Esophagus (tissue), 2 donors: ENCODE measurements at regions not wholly inside any gene's neighbourhood (a gene's known extent, or its start where the extent isn't known, plus 50 kb on each side); places are given as distances from the start of the nearest gene placed in this dataset.

ENCODE experiments used
- H3K27ac ChIP-seq, 2 donors: one replicate each; pipeline ENCODE4 v1.5.1; 2013; ENCODE audit warnings: low read depth in 2 of 2, mild to moderate bottlenecking in 2 of 2, inconsistent platforms in 1 of 2, low read length in 1 of 2, moderate library complexity in 1 of 2
- H3K27me3 ChIP-seq, 2 donors: one replicate each; pipeline ENCODE4 v1.6.1; 2013; ENCODE audit warnings: low read length in 2 of 2, control low read depth in 1 of 2, mild to moderate bottlenecking in 1 of 2; ENCODE audit not compliant: insufficient read depth in 2 of 2, control insufficient read depth in 1 of 2
- H3K36me3 ChIP-seq, 2 donors: one replicate each; pipeline ENCODE4 v1.6.1; 2013; ENCODE audit warnings: low read length in 1 of 2; ENCODE audit not compliant: control insufficient read depth in 2 of 2, insufficient read depth in 2 of 2
- H3K4me1 ChIP-seq, 2 donors: one replicate each; pipeline ENCODE4 v1.6.1; 2013; ENCODE audit warnings: low read length in 1 of 2; ENCODE audit not compliant: control insufficient read depth in 2 of 2, insufficient read depth in 2 of 2
- H3K4me3 ChIP-seq, 2 donors: one replicate each; pipeline ENCODE4 v1.5.1; 2013; ENCODE audit warnings: low read length in 2 of 2, mild to moderate bottlenecking in 2 of 2, low read depth in 1 of 2, moderate library complexity in 1 of 2
- H3K9me3 ChIP-seq, 2 donors: one replicate each; pipeline ENCODE4 v1.6.1; 2013; ENCODE audit warnings: mild to moderate bottlenecking in 2 of 2, low read depth in 1 of 2, low read length in 1 of 2, moderate library complexity in 1 of 2; ENCODE audit not compliant: control insufficient read depth in 2 of 2, insufficient read depth in 1 of 2
- WGBS, 2 donors: extraction: QIAGEN DNeasy Blood & Tissue Kit; methylation state at CpG; one replicate each; pipeline ENCODE4 v1.1.7; 2013; 5-methylcytosine and 5-hydroxymethylcytosine counted together
- donor health status: healthy with polysubstance abuse.
- donor health status: Bipolar disorder and iron deficiency.

- Histone ChIP-seq H3K36me3 (no peaks in the 10 kb centered on the region), H3K9me3 (peaks cover 0 to 2% of the 10 kb centered on the region in 2 donors), H3K4me1 (no peaks in the 10 kb centered on the region), H3K27me3 (no peaks in the 10 kb centered on the region), H3K4me3 (no peak overlapping the region), H3K27ac (no peak overlapping the region)
- 89 to 92% methylated on average over 5 of the region's 5 CpGs for WGBS, 2 donors
These were observed 151.5 kb downstream of the KIF20B start for GRCh38 chr10:89852872-89853271.

- 71 to 78% methylated on average over 18 of the region's 18 CpGs for WGBS, 2 donors
- Histone ChIP-seq H3K27ac (no peak overlapping the region), H3K36me3 (no peaks in the 10 kb centered on the region), H3K4me3 (no peak overlapping the region), H3K27me3 (no peaks in the 10 kb centered on the region), H3K9me3 (peaks cover 0 to 2% of the 10 kb centered on the region in 2 donors), H3K4me1 (no peaks in the 10 kb centered on the region)
These were observed 152.4 kb downstream of the KIF20B start for GRCh38 chr10:89853781-89854191.

- Histone ChIP-seq H3K4me3 (no peak overlapping the region), H3K27ac (no peak overlapping the region), H3K27me3 (no peaks in the 10 kb centered on the region), H3K4me1 (no peaks in the 10 kb centered on the region), H3K9me3 (no peaks in the 10 kb centered on the region), H3K36me3 (no peaks in the 10 kb centered on the region)
- WGBS, 2 donors = 53 to 59% methylated on average over 1 of the region's 1 CpG
These were observed 156.1 kb downstream of the KIF20B start for GRCh38 chr10:89857431-89858042.

GRCh38 chr10:89861199-89861573, 159.8 kb downstream of the KIF20B start:
- no peak overlapping the region for H3K4me3 ChIP-seq
- H3K27me3 ChIP-seq = no peaks in the 10 kb centered on the region
- H3K4me1 ChIP-seq = no peaks in the 10 kb centered on the region
- no peak overlapping the region for H3K27ac ChIP-seq
- H3K36me3 ChIP-seq = no peaks in the 10 kb centered on the region
- no peaks in the 10 kb centered on the region for H3K9me3 ChIP-seq

GRCh38 chr10:89861584-89862301, 160.4 kb downstream of the KIF20B start:
- Histone ChIP-seq H3K27ac (no peak overlapping the region), H3K4me1 (no peaks in the 10 kb centered on the region), H3K36me3 (no peaks in the 10 kb centered on the region), H3K27me3 (no peaks in the 10 kb centered on the region), H3K4me3 (no peak overlapping the region), H3K9me3 (no peaks in the 10 kb centered on the region)
- 68 to 69% methylated on average over 3 of the region's 3 CpGs for WGBS, 2 donors

GRCh38 chr10:89867964-89868363, 166.6 kb downstream of the KIF20B start:
- no peaks in the 10 kb centered on the region for H3K4me1 ChIP-seq
- 64 to 68% methylated on average over 2 of the region's 2 CpGs for WGBS, 2 donors
- H3K36me3 ChIP-seq = no peaks in the 10 kb centered on the region

GRCh38 chr10:89869180-89869579, 167.8 kb downstream of the KIF20B start:
- H3K4me3 ChIP-seq = no peak overlapping the region
- H3K27me3 ChIP-seq = no peaks in the 10 kb centered on the region
- H3K9me3 ChIP-seq = no peaks in the 10 kb centered on the region
- H3K27ac ChIP-seq = no peak overlapping the region
- 64 to 69% methylated on average over 2 of the region's 2 CpGs for WGBS, 2 donors
- H3K36me3 ChIP-seq = no peaks in the 10 kb centered on the region
- H3K4me1 ChIP-seq = no peaks in the 10 kb centered on the region

More at GRCh38 chr10:89867964-89868363, 166.6 kb downstream of the KIF20B start:
- H3K9me3 ChIP-seq = no peaks in the 10 kb centered on the region
- no peak overlapping the region for H3K4me3 ChIP-seq
- no peak overlapping the region for H3K27ac ChIP-seq
- no peaks in the 10 kb centered on the region for H3K27me3 ChIP-seq

- no peaks in the 10 kb centered on the region for H3K36me3 ChIP-seq
- H3K27me3 ChIP-seq = no peaks in the 10 kb centered on the region
- 59 to 71% methylated on average over 2 of the region's 2 CpGs for WGBS, 2 donors
- H3K4me1 ChIP-seq = no peaks in the 10 kb centered on the region
- no peak overlapping the region for H3K27ac ChIP-seq
- no peaks in the 10 kb centered on the region for H3K9me3 ChIP-seq
- no peak overlapping the region for H3K4me3 ChIP-seq
These were observed 168.3 kb downstream of the KIF20B start for GRCh38 chr10:89869592-89870156.

GRCh38 chr10:89870936-89871335, 169.5 kb downstream of the KIF20B start:
- H3K36me3 ChIP-seq = no peaks in the 10 kb centered on the region
- no peaks in the 10 kb centered on the region for H3K4me1 ChIP-seq
- WGBS, 2 donors = 80 to 86% methylated on average over 2 of the region's 2 CpGs
- H3K9me3 ChIP-seq = no peaks in the 10 kb centered on the region
- H3K27me3 ChIP-seq = no peaks in the 10 kb centered on the region
- H3K4me3 ChIP-seq = no peak overlapping the region
- H3K27ac ChIP-seq = no peak overlapping the region

- no peaks in the 10 kb centered on the region for H3K27me3 ChIP-seq
- no peaks in the 10 kb centered on the region for H3K36me3 ChIP-seq
- WGBS, 2 donors = 86% methylated on average over 3 of the region's 3 CpGs
- no peaks in the 10 kb centered on the region for H3K4me1 ChIP-seq
- no peaks in the 10 kb centered on the region for H3K9me3 ChIP-seq
- H3K27ac ChIP-seq = no peak overlapping the region
- no peak overlapping the region for H3K4me3 ChIP-seq
These were observed 171.7 kb downstream of the KIF20B start for GRCh38 chr10:89873055-89873454.
